GM18868 (cell line): ENCODE measurements at regions not wholly inside any gene's neighbourhood (a gene's known extent, or its start where the extent isn't known, plus 50 kb on each side); places are given as distances from the start of the nearest gene placed in this dataset.

Experiments used
- ATAC-seq: cut with Tn5 transposase; IDR thresholded peaks from one replicate; pipeline ENCODE4 v1.9.1; 2021; ENCODE audit warnings: mild to moderate bottlenecking, moderate library complexity; ENCODE audit not compliant: unreplicated experiment

- ATAC-seq: peak; percentile 86
Measured at GRCh38 chrX:148448686-148449085, 51.7 kb upstream of the AFF2 start.
